ENCODE measurements at regions not wholly inside any gene's neighbourhood (a gene's known extent, or its start where the extent isn't known, plus 50 kb on each side); places are given as distances from the start of the nearest gene placed in this dataset.

GRCh38 chr6:163937071-163937470 is 522.6 kb downstream of the QKI start:
- no peak for DNase-seq

GRCh38 chr6:163935158-163935762 is 520.7 kb downstream of the QKI start:
- no peak for DNase-seq

- no peak for DNase-seq
Measured at GRCh38 chr6:163930012-163930411, 515.5 kb downstream of the QKI start.

- DNase-seq, result no peak
Measured at GRCh38 chr6:163929538-163929937, 515.0 kb downstream of the QKI start.

- DNase-seq, result no peak
Measured at GRCh38 chr6:163926642-163927041, 512.1 kb downstream of the QKI start.

- no peak for DNase-seq
Measured at GRCh38 chr6:163925839-163926238, 511.3 kb downstream of the QKI start.

- DNase-seq, result no peak
Measured at GRCh38 chr6:163923658-163924411, 509.3 kb downstream of the QKI start.

- no peak for DNase-seq
Measured at GRCh38 chr6:163922562-163922961, 508.0 kb downstream of the QKI start.

- DNase-seq, result no peak
Measured at GRCh38 chr6:163919652-163920051, 505.1 kb downstream of the QKI start.

GRCh38 chr6:163916315-163917081 is 502.0 kb downstream of the QKI start:
- DNase-seq, result no peak

GRCh38 chr6:163915131-163915530 is 500.6 kb downstream of the QKI start:
- no peak for DNase-seq

- DNase-seq, result no peak
Measured at GRCh38 chr6:163913045-163913444, 498.5 kb downstream of the QKI start.

GRCh38 chr6:163906006-163906710 is 491.6 kb downstream of the QKI start:
- DNase-seq, result no peak

- no peak for DNase-seq
Measured at GRCh38 chr6:163904186-163904585, 489.7 kb downstream of the QKI start.

GRCh38 chr6:163903541-163903940 is 489.0 kb downstream of the QKI start:
- no peak for DNase-seq

- no peak for DNase-seq
Measured at GRCh38 chr6:163902993-163903392, 488.5 kb downstream of the QKI start.

GRCh38 chr6:163901681-163902080 is 487.2 kb downstream of the QKI start:
- DNase-seq, result no peak

GRCh38 chr6:163900570-163900969 is 486.1 kb downstream of the QKI start:
- DNase-seq, result no peak

GRCh38 chr6:163897669-163898068 is 483.2 kb downstream of the QKI start:
- no peak for DNase-seq

- DNase-seq, result no peak
Measured at GRCh38 chr6:163897030-163897429, 482.5 kb downstream of the QKI start.

GRCh38 chr6:163895162-163895561 is 480.6 kb downstream of the QKI start:
- no peak for DNase-seq

GRCh38 chr6:163893609-163894189 is 479.2 kb downstream of the QKI start:
- DNase-seq, result no peak

All from activated CD4-positive, alpha-beta T cell treated with anti-CD3 and anti-CD28 coated beads for 4 hours (primary cell).